NCI-H774 (cell line): ENCODE measurements at regions not wholly inside any gene's neighbourhood (a gene's known extent, or its start where the extent isn't known, plus 50 kb on each side); places are given as distances from the start of the nearest gene placed in this dataset.

Source experiments
- DNase-seq: peaks from one replicate; lab custom pipeline; 2025; lab: John Stamatoyannopoulos, UW

- no peak for DNase-seq
These were observed 496.0 kb upstream of the THBS1 start for GRCh38 chr15:39084674-39085530.

GRCh38 chr15:39086641-39087040 is 494.2 kb upstream of the THBS1 start:
- no peak for DNase-seq

- no peak for DNase-seq
These were observed 492.7 kb upstream of the THBS1 start for GRCh38 chr15:39088156-39088555.

- no peak for DNase-seq
These were observed 488.5 kb upstream of the THBS1 start for GRCh38 chr15:39092354-39092753.

GRCh38 chr15:39092761-39093160 is 488.1 kb upstream of the THBS1 start:
- DNase-seq, result no peak

- no peak for DNase-seq
These were observed 486.8 kb upstream of the THBS1 start for GRCh38 chr15:39094116-39094515.

GRCh38 chr15:39095218-39095879 is 485.5 kb upstream of the THBS1 start:
- no peak for DNase-seq

GRCh38 chr15:39096608-39097205 is 484.2 kb upstream of the THBS1 start:
- no peak for DNase-seq

- DNase-seq, result no peak
These were observed 481.4 kb upstream of the THBS1 start for GRCh38 chr15:39099524-39099923.

- DNase-seq, result no peak
These were observed 480.7 kb upstream of the THBS1 start for GRCh38 chr15:39100106-39100660.

- no peak for DNase-seq
These were observed 478.4 kb upstream of the THBS1 start for GRCh38 chr15:39102431-39102830.

- no peak for DNase-seq
These were observed 473.9 kb upstream of the THBS1 start for GRCh38 chr15:39106950-39107349.

GRCh38 chr15:39108021-39108420 is 472.9 kb upstream of the THBS1 start:
- DNase-seq, result no peak

GRCh38 chr15:39110336-39110735 is 470.5 kb upstream of the THBS1 start:
- DNase-seq, result no peak

- no peak for DNase-seq
These were observed 470.1 kb upstream of the THBS1 start for GRCh38 chr15:39110746-39111145.

GRCh38 chr15:39113741-39114140 is 467.1 kb upstream of the THBS1 start:
- no peak for DNase-seq

- DNase-seq, result no peak
These were observed 466.0 kb upstream of the THBS1 start for GRCh38 chr15:39114690-39115378.

- no peak for DNase-seq
These were observed 465.4 kb upstream of the THBS1 start for GRCh38 chr15:39115379-39116057.

GRCh38 chr15:39118510-39118909 is 462.4 kb upstream of the THBS1 start:
- DNase-seq, result no peak

GRCh38 chr15:39124155-39124552 is 456.7 kb upstream of the THBS1 start:
- no peak for DNase-seq

GRCh38 chr15:39124553-39125171 is 456.2 kb upstream of the THBS1 start:
- no peak for DNase-seq
